ENCODE measurements at regions not wholly inside any gene's neighbourhood (a gene's known extent, or its start where the extent isn't known, plus 50 kb on each side); places are given as distances from the start of the nearest gene placed in this dataset.

GRCh38 chr3:1774597-1774996 is 324.1 kb upstream of the CNTN4 start:
- H3K36me3 ChIP-seq (ENCODE audit: control insufficient read depth, insufficient read depth, low read length) = no peaks in the 10 kb centered on the region
- intact Hi-C loops (cut with micrococcal nuclease; ENCODE audit: unreplicated experiment) = no loop called here
- BruUV-seq (replicated peaks) = no TSS peak
- CTCF ChIA-PET = no interaction called here
- H3K36me3 Mint-ChIP-seq (ENCODE audit: insufficient read depth, unreplicated experiment) = no peaks in the 10 kb centered on the region
- no peak for DNase-seq
- H3K27ac Mint-ChIP-seq (ENCODE audit: unreplicated experiment) = no peak overlapping the region
- no peak overlapping the region for H3K4me3 ChIP-seq (ENCODE audit: low read depth, low read length)
- no peaks in the 10 kb centered on the region for H3K27me3 ChIP-seq (replicated peaks; ENCODE audit: control insufficient read depth, insufficient read depth, low read length)
- H3K4me1 ChIP-seq = no peaks in the 10 kb centered on the region
- H3K9me3 ChIP-seq = no peaks in the 10 kb centered on the region
- TF ChIP-seq CTCF (IDR thresholded peaks at IDR 0.05; ENCODE audit: insufficient read depth in 1 of 2, low read depth in 1 of 2, low read length in 1 of 2, severe bottlenecking in 1 of 2, unreplicated experiment in 1 of 2) = no peak
- no peaks in the 10 kb centered on the region for H3K9me3 Mint-ChIP-seq (ENCODE audit: unreplicated experiment)
- POLR2A ChIA-PET = no interaction called here
- H3K4me1 Mint-ChIP-seq (ENCODE audit: low read depth, unreplicated experiment) = no peaks in the 10 kb centered on the region
- no peaks in the 10 kb centered on the region for H3K27me3 Mint-ChIP-seq (ENCODE audit: insufficient read depth, unreplicated experiment)
- no peak overlapping the region for H3K4me3 Mint-ChIP-seq (ENCODE audit: unreplicated experiment)

DNA sequence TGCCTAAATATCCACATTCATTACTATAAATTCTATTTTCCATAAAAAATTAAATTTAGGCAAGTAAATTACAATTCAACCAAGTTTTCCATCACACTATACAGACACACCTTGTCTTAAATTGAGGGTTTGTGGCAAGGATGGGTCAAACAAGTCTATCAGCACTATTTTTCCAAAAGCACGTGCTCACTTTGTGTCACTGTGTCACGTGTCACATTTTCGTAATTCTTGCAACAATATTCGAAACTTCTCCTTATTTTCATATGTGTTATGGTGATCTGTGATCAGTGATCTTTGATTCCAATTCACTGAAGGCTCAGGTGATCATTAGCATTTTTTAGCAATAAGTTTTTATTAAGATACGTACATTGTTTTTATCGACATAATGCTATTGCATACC is 323.3 kb upstream of the CNTN4 start:
- H3K36me3 Mint-ChIP-seq (ENCODE audit: insufficient read depth, unreplicated experiment) = no peaks in the 10 kb centered on the region
- no peak overlapping the region for H3K27ac Mint-ChIP-seq (ENCODE audit: unreplicated experiment)
- no peaks in the 10 kb centered on the region for H3K4me1 ChIP-seq
- ChIA-PET CTCF (no interaction called here), POLR2A (no interaction called here)
- no peak for DNase-seq
- H3K9me3 ChIP-seq = no peaks in the 10 kb centered on the region
- no peaks in the 10 kb centered on the region for H3K4me1 Mint-ChIP-seq (ENCODE audit: low read depth, unreplicated experiment)
- no peaks in the 10 kb centered on the region for H3K27me3 Mint-ChIP-seq (ENCODE audit: insufficient read depth, unreplicated experiment)
- intact Hi-C loops (cut with micrococcal nuclease; ENCODE audit: unreplicated experiment) = no loop called here
- no peak overlapping the region for H3K4me3 Mint-ChIP-seq (ENCODE audit: unreplicated experiment)
- H3K4me3 ChIP-seq (ENCODE audit: low read depth, low read length) = no peak overlapping the region
- no peaks in the 10 kb centered on the region for H3K9me3 Mint-ChIP-seq (ENCODE audit: unreplicated experiment)
- H3K36me3 ChIP-seq (ENCODE audit: control insufficient read depth, insufficient read depth, low read length) = no peaks in the 10 kb centered on the region
- TF ChIP-seq CTCF (IDR thresholded peaks at IDR 0.05; ENCODE audit: insufficient read depth in 1 of 2, low read depth in 1 of 2, low read length in 1 of 2, severe bottlenecking in 1 of 2, unreplicated experiment in 1 of 2) = no peak
- no peaks in the 10 kb centered on the region for H3K27me3 ChIP-seq (replicated peaks; ENCODE audit: control insufficient read depth, insufficient read depth, low read length)
- no TSS peak for BruUV-seq (replicated peaks)

DNA sequence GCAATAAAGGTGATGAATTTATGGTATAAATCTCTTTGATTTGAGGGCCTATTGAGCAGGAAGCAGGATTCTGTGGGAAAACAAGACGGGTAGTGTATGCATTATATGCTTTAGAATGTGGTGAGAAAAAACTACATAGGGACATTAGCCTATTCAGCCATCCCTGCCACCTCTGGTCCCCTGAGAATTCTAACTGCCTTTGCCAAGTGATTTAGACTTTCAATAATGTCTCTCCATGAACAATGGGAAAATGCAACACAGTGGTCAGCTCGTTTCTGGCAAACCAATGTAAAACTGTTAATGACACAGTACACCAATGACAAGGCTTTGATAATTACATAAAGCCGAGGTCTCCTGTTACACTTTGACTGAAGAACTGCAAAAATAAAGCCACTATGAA is 314.7 kb upstream of the CNTN4 start:
- BruUV-seq (replicated peaks) = no TSS peak
- Mint-ChIP-seq H3K4me1 (ENCODE audit: low read depth, unreplicated experiment) (no peaks in the 10 kb centered on the region), H3K4me3 (ENCODE audit: unreplicated experiment) (no peak overlapping the region), H3K36me3 (ENCODE audit: insufficient read depth, unreplicated experiment) (no peaks in the 10 kb centered on the region), H3K9me3 (ENCODE audit: unreplicated experiment) (no peaks in the 10 kb centered on the region), H3K27me3 (ENCODE audit: insufficient read depth, unreplicated experiment) (no peaks in the 10 kb centered on the region), H3K27ac (ENCODE audit: unreplicated experiment) (no peak overlapping the region)
- H3K36me3 ChIP-seq (ENCODE audit: control insufficient read depth, insufficient read depth, low read length) = no peaks in the 10 kb centered on the region
- ChIA-PET POLR2A (no interaction called here), CTCF (no interaction called here)
- no peaks in the 10 kb centered on the region for H3K27me3 ChIP-seq (replicated peaks; ENCODE audit: control insufficient read depth, insufficient read depth, low read length)
- H3K4me1 ChIP-seq = no peaks in the 10 kb centered on the region
- intact Hi-C loops (cut with micrococcal nuclease; ENCODE audit: unreplicated experiment) = loop anchor here (10.0 kb wide), 1 partner anchor 201 kb away; no protein-coding TSS in a partner anchor
- no peaks in the 10 kb centered on the region for H3K9me3 ChIP-seq
- DNase-seq = no peak
- no peak overlapping the region for H3K4me3 ChIP-seq (ENCODE audit: low read depth, low read length)
- no peak for TF ChIP-seq CTCF (IDR thresholded peaks at IDR 0.05; ENCODE audit: insufficient read depth in 1 of 2, low read depth in 1 of 2, low read length in 1 of 2, severe bottlenecking in 1 of 2, unreplicated experiment in 1 of 2)
